GM10266 (cell line): ENCODE measurements at regions not wholly inside any gene's neighbourhood (a gene's known extent, or its start where the extent isn't known, plus 50 kb on each side); places are given as distances from the start of the nearest gene placed in this dataset.

Experiments used
- DNase-seq: peaks from one replicate; pipeline ENCODE4 v3.0.0; 2012; ENCODE audit errors: extremely low spot score
- CTCF ChIP-seq: IDR thresholded peaks from 2 replicates; pipeline ENCODE4 v1.5.1; 2012; ENCODE audit warnings: mild to moderate bottlenecking, low read depth; ENCODE audit not compliant: control insufficient read depth, insufficient read depth; ENCODE audit errors: missing control alignments

GRCh38 chr5:71806711-71807110 is 87.6 kb downstream of the CARTPT start:
- TF ChIP-seq CTCF = no peak
- DNase-seq = no peak

- DNase-seq = no peak
- no peak for TF ChIP-seq CTCF
Measured at GRCh38 chr5:71807909-71808308, 88.8 kb downstream of the CARTPT start.

GRCh38 chr5:71809446-71809845 is 90.4 kb downstream of the CARTPT start:
- TF ChIP-seq CTCF = no peak
- DNase-seq = no peak

GRCh38 chr5:71810023-71810422 is 90.9 kb downstream of the CARTPT start:
- DNase-seq = no peak
- TF ChIP-seq CTCF = no peak

- TF ChIP-seq CTCF = no peak
- DNase-seq = no peak
Measured at GRCh38 chr5:71810471-71811195, 91.6 kb downstream of the CARTPT start.

GRCh38 chr5:71811779-71812178 is 92.7 kb downstream of the CARTPT start:
- TF ChIP-seq CTCF = no peak

GRCh38 chr5:71816307-71816706 is 97.2 kb downstream of the CARTPT start:
- DNase-seq = no peak
- no peak for TF ChIP-seq CTCF

More at GRCh38 chr5:71811779-71812178, 92.7 kb downstream of the CARTPT start:
- no peak for DNase-seq
